CD4-positive, alpha-beta T cell treated with Interferon gamma for 1 hour (primary cell): ENCODE measurements at regions not wholly inside any gene's neighbourhood (a gene's known extent, or its start where the extent isn't known, plus 50 kb on each side); places are given as distances from the start of the nearest gene placed in this dataset.
"Not testable (repeated sequence)": the region's sequence is repeated elsewhere in the genome, so short reads cannot be mapped to it uniquely, and the experiment has no call there.

Source experiments
- DNase-seq: peaks from one replicate; pipeline ENCODE4 v3.0.0-alpha.2; 2020

DNA sequence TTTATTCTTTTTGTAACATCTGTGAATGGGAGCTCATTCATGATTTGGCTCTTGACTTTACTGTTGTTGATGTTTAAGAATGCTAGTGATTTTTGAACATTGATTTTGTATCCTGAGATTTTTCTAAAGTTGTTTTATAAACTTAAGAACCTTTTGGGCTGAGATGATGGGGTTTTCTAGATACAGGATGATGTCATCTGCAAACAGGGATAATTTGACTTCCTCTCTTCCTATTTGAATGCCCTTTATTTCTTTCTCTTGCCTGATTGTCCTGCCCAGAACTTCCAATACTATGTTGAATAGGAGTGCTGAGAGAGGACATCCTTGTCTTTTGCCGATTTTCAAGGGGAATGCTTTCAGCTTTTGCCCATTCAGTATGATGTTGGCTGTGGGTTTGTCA, 445.1 kb upstream of the CFAP20DC start:
- DNase-seq, result not testable (repeated sequence)

GRCh38 chr3:59486520-59486919, 436.7 kb upstream of the CFAP20DC start:
- no peak for DNase-seq

GRCh38 chr3:59483191-59483590, 433.4 kb upstream of the CFAP20DC start:
- no peak for DNase-seq

DNA sequence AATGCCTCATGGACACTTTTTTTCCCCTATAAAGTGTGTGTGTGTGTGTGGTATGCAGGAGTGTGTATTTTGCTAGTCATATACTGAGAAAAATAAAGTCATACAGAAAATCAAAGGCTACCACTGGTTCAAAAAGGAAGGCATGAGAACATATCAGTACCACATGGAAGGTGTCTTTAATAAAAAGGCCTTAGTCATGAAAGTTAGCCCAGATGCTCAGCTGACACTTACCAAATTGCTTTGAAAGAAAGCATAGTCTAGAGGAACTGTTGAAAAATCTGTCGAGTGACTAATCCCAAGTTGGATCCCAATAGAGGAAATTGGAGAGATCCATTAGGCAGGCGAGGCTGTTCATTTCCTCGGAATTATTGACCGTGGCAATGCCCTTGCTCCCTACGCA, 432.9 kb upstream of the CFAP20DC start:
- no peak for DNase-seq

GRCh38 chr3:59481776-59482400, 432.1 kb upstream of the CFAP20DC start:
- DNase-seq, result no peak

GRCh38 chr3:59480486-59480995, 430.7 kb upstream of the CFAP20DC start:
- no peak for DNase-seq

DNA sequence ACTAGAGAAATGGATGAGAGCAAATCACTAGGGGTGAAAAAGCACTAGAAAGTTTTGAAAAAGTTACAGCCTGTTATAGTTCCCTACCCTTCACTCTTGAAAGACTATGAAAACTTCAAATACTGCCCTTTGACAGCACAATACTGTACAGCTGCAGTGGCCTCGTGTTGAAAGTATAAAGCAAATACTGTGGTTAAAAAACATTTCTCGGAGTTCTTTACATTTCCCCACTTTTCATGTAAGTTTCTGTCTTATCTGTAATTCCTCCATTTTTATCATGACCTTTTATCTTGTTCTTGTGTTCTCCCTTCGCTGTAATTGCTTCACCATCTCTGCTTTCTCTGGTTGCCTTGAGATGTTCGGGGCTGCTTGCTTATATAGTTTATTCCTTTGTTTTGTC, 423.8 kb upstream of the CFAP20DC start:
- DNase-seq, result no peak

- no peak for DNase-seq
Measured at GRCh38 chr3:59472541-59472940, 422.7 kb upstream of the CFAP20DC start.

DNA sequence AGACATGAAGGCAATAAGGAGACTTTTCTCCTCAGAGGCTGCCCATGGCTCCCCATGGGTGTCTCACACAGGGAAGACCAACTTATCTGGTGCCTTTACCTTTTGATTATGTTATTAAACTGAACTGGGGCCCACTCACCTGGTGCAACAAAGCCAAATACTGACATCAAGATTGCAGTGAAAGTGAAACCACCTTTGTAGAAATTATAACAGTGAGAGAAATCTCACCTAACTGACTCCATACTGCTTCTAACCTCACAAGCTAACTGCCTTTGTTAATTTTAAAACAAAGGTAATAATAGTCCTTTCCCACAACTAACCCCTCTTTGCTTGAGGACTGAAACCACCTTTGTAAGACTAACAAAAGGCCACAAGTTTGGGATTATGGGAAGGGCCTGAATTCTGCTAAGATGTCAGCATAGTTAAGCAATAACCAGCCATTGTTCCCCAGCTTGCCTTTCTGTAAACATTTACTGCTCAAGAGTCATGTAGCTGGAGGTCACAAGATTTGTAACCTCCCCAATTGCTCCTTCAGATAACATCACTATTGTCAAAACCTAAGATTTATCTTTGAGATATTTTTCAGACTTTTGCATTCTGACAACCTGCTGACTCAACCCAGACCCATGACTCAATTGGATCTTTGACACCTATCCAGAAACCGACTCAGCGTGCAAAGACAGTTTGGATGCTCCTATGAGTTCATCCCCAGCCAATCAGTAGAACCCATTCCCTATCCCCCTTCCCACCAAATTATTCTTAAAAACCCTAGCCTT, 420.3 kb upstream of the CFAP20DC start:
- no peak for DNase-seq

GRCh38 chr3:59467476-59467875, 417.7 kb upstream of the CFAP20DC start:
- DNase-seq, result no peak

DNA sequence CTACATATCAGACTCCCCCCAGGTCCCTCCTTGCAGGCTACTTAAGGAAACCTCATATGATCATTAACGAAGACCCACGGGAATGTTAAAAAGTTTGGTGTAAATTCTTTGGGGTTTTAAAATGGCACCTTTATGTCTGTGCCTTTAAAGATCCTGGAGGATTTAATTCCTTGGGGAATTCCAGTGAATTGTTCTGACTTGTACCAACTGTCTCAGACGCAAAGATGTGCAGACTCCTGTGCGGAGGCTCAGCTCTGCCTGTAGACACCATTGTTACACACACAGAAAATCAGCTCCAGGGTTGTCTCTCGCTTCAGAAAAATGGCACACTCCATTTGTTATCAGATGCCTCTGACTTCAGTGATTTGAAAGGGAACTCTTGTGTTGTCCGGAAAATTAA, 414.4 kb upstream of the CFAP20DC start:
- DNase-seq, result no peak

DNA sequence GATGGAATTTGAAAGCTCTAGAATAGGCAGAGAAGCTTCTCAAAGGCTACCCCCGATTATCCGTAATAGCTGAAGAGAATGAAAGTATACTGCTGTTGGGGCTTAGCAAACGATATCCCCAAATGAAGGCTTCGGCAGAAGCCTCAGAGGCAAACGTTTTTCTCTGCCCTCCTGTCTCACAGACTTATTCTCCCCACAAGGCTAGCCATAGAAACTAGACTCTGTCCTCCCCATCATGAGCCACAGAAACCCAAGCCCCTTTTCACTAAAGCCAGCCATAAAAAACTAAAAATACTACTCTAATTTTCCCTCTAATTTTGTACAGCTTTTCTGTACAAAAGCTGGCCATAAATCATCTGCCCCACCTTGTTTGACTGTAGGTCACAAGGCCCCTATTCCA, 413.4 kb upstream of the CFAP20DC start:
- DNase-seq, result no peak

DNA sequence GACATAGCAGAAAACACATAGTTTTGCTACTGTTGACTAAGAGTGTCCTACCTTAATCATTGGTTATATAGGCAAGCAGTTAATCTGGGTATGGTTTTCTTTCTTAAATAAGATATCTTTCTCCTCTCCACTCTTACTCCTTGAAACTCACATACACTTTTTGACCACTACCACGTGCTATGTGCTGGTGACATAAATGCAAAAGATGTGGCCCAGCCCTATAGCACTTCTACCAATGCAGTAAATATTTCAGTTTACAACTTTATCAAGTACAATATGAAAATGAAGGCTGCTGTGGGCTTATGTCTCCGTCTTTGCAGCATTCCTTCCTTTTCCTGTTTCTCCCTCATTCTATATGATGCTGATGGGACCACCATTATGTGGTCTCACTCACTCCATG, 410.2 kb upstream of the CFAP20DC start:
- no peak for DNase-seq

GRCh38 chr3:59456852-59457485, 407.1 kb upstream of the CFAP20DC start:
- DNase-seq, result no peak

DNA sequence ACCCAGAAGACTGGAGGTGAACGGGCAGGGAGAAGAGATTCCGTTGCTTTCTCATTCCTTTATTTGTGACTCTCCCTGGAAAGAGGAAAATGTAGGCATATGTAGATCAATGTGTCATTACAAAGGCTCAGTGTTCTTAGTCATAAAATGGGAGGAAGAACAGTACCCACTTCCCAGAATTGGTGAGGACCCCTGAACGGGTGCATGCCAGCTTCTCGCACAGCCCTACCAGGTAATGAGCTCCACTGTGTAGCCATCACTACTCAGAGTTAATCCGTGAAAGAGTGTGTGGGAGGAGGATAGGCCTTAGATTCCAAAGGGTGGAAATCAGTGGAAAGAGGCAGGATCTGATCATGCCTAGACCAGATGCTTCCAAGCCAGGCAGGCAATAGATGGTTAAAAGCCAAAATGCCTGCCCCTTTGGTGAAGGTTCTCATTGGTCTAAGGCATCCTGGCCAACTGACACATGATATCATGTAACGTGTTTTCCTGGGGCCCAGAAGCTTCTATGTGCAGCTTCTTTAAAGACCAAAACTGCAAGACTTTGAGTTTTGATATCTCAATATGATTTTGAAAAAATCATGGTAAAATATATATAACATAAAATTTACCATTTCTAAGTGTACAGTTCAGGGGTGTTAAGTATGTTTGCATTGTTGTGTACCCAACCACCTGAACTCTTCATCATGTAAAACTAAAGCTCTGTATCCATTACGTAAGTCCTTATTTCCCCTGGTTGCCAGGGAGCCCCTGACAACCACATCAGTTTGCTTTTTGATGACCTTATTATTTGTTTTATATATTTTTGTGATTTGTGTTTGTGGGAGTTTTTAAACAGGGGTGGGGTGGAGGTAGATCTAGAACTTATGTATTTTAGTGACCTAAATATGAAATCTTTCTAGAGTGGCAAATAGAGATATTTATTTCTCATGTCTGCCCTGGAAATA, 402.2 kb upstream of the CFAP20DC start:
- DNase-seq, result peak; percentile 20

GRCh38 chr3:59450946-59451763, 401.3 kb upstream of the CFAP20DC start:
- DNase-seq, result peak; percentile 71

DNA sequence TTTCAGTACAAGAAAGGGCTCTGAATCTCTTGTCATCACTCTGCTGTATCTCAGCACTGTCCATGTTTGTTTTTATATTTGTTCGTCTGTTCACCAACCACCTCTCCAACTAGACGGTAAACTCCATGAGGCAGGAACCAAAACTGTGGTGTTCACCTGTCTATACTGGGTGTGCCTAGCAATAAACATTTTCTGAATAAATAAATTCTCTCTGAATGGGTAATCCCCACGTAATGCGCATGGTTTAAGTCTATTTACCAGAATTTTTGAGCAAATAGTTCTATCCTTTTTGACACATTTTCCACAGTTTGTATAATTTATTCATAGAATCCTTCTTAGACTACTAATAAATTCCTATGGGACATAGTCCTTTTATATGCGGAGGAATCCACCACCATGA, 400.6 kb upstream of the CFAP20DC start:
- DNase-seq, result no peak

DNA sequence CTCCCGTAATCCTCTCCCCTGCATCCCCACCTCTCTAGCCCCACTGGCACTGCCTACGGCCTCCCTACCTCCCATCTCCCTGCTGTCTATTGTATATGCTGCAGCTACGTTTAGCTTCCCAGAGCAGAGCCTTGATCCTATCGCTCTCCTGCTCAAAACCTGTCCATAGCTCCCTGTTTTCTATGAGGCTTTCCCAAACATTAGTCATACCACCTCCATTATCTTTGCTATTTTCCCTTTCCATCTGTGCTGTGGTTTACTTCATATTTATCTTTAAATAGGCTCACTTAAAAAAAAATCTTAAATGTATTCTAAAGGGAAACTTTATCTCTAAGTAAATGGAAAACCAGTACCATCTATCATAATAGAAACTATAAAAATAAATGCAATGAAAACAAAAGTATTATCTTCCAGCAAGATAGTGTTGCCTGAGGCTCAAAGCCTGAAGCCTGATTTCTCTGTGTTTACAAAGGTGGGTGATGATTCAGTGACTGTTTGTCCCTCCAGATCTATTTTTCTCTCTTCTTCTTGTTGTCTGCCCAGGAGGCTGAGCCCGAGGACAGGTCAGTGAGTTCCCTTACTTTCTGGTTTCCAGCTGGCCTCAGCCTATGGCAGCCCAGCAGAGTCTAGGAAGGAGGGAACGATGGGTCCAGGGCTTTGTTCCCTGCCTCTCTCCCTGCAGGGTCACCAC, 397.1 kb upstream of the CFAP20DC start:
- no peak for DNase-seq

DNA sequence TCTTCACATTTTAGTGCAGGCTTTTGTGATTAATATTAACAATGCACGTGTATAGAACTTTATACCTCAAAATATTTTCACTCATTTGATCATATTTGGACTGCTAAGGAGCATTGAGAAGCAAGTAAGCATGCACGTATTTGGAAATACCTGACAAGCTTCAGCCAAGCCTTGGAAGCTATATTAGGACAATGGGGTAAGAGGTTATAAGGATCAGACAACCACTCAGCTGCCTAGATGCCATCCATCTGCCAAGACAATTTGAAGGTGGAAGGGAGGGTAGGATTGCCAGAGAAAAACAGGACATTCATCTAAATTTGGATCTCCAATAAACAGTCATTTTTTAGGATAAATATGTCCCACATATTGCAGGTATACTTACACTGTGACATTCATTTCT, 394.9 kb upstream of the CFAP20DC start:
- no peak for DNase-seq

- DNase-seq, result no peak
Measured at GRCh38 chr3:59444294-59444671, 394.5 kb upstream of the CFAP20DC start.

GRCh38 chr3:59443618-59444293, 393.9 kb upstream of the CFAP20DC start:
- DNase-seq, result no peak
